ENCODE measurements at regions not wholly inside any gene's neighbourhood (a gene's known extent, or its start where the extent isn't known, plus 50 kb on each side); places are given as distances from the start of the nearest gene placed in this dataset.

DNA sequence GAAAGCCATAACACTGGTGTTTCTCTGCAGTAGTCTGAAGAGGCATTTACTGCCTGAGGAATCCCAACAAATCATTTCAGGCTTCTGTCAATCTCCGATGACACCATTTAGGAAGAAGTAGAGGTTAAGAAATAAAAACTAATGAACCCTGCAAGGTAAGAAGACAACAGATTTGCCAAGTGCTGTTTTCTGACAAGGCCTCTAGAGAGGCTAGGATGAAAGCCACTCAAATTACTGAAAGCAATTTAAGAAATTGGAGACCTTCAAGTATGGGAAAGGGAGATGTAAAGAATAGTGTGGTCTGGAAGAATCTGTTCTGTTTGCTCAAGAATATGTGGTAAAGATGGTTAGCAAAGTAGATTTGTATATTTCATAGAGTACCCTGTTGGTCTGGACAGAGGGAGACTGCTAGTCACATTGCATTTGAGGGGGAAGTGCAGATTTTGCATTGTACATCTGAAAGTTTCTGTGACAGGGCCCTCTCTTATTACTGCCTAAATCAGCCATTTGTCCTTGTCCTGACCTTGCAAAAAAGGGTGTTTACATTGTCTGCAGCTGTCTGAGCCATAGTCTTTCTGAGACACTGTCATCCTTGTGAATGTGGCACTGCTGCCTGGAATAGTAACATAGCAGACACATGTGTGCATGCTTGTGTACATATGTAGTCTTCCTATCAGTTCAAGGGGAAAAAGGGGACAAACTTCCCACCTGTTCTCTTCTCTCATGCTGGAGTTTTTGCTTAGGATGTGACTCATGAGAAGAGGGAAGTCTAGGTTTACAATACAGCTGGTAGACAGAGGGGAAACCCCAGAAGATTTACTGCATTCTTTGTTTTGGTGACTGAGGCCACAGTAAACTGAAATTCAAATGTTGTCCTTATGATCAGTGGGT is 640.2 kb upstream of the KIRREL3 start:
- DNase-seq (ENCODE audit: low read depth) = no peak

DNA sequence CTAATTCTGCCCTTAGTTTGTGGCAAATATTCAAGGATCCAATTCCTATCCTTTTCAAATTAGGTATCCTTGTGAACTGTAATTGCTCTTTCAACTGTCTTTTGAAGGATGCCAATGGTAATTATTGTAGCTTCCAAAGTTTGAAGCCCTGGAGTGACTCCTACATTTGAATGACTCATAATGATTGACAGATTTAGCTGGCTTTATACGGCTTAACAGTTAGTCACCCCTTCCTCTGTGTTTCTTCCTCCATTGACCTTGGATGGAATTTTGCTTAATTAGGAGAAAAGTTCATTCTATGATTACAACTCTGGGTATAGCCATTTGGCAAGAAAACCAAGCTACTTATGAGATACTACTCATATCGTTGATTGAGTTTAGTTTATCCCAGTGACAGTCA is 639.3 kb upstream of the KIRREL3 start:
- no peak for DNase-seq (ENCODE audit: low read depth)

DNA sequence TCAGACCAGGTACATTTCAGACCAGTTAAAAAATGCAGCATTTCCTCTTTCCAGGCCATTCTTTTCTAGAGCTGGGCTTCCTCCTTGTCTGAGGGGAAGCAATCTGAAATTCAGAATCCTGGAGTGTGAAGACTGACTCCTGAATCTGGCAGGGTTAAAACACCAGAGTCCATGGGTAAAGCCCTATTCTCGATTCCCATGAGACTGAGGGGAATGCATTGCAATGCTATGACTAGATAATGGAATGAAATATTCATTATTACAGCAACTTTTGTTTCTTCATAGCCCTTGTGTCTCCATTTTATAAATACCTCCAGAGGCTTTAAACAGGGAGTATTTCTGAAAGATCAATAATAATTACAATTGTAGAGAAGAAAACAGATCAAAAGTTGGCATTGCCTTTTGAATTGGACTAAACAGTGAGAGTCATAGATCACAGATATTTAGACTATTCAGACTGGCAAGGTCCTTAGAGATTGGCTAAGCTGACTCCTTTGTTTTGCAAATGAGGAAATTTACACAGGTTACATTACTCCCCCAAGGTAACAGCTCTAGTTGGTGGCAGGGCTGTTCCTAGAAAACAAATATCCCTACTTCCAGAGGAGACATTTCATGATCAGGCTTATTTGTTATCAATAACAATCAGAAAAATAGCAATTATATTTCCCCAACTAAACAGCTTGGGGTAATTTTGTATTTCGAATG is 632.6 kb upstream of the KIRREL3 start:
- no peak for DNase-seq (ENCODE audit: low read depth)

DNA sequence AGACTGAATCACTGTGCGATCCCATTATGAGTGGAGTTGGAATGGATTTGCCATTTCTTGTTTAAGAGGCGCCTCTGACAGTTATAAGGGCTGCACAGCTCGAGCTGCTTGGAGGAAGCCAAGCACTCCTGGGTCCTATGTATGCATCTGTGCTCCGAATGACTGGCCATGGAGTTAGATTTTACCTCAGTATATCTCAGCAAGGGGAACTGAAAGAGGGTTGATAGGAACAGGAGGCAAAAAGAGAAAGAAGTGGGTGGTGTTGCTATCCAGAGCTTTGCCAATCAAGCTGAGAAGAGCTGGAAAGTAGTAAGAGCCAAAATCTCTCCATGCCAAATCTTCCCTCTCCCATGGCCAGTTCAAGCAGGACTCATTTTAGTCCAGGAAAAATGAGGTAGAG is 632.0 kb upstream of the KIRREL3 start:
- DNase-seq (ENCODE audit: low read depth) = no peak

DNA sequence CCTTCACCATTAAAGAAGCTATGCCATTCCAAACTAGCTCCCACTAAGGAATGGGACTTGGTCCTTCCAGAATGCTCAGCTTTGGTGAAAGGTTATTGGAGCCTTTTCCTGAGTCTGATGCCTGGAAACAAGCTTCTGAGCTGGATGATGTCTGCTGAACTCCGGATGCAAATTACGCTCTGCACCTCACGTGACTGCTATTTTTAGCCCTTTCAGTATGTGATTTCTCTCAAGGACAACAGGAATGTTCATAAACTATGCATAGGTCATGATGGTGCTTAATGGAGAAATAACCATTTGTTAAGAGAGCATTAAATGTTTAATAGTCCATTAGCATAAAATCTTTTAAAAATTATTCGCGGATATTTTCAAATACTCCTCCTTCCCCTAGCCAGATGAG is 631.4 kb upstream of the KIRREL3 start:
- DNase-seq (ENCODE audit: low read depth) = no peak

DNA sequence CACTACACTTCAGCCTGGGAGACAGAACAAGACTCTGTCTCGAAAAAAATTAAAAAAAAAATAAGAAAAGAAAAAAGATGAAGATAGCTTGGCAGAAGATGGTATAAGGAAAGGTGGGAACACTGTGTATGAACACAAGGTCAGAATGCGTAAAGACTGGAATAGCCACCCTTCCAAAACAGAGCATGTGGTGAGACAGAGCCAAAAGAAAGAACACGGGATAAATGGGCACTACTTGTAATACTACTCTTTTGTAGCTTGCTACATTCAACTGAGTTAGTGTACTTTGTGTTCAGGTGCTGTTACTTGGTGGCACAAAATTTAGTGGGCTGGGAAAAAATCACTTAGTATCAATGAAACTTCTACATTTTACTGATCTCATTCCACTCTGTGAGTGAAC is 628.6 kb upstream of the KIRREL3 start:
- no peak for DNase-seq (ENCODE audit: low read depth)

DNA sequence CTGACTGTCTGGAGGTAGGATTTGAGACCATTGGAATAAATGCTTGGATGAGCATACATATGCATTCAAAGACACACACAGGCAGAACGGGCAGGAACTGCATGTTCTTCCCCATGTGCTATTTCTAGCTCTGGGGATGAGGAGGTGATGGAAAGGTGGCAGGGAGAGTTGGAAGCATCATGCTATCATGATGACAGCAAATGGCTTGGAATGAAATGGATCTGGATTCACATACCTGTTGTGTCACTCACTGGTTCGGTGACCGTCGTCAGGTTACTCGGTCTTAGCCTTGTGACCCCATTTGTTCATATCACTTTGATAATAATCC is 627.9 kb upstream of the KIRREL3 start:
- DNase-seq (ENCODE audit: low read depth) = no peak

DNA sequence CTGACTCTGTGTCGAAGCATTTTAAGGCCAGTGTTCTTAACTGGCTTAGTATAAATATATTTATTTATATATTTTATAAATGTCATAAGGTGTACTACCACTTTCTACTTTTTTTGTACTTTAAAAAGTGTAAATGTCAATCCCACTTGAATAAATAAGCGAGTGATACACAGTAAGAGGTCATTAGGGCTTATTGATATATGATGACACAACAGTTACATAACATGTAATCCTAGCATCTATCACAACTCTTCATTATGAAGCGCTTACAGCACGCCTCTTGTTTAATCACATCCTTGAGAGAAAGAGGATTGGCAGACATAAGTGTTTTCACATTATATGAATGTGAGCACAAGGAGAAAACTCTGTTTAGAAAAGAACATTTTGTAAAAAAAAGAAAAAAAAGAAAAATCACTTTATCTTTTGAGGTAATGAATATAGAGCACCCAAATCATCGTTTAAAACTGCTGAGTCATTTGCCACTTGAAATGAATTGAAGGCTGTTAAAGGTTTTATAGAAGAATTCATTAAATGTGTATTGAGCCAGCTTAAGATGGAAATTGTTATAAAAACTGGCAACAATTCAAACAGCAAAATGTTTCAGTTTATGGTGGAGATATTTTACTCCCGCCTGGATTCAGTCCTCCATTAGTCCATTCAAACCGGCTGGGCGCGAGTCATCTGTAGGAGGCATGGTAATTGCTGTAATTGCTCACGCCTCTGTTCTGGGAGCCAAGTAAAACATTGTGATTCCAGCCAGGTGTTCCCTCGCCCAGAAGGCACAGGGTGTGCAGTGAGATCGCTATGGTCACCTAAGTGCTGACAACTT is 627.3 kb upstream of the KIRREL3 start:
- peak; percentile 6 for DNase-seq (ENCODE audit: low read depth)

DNA sequence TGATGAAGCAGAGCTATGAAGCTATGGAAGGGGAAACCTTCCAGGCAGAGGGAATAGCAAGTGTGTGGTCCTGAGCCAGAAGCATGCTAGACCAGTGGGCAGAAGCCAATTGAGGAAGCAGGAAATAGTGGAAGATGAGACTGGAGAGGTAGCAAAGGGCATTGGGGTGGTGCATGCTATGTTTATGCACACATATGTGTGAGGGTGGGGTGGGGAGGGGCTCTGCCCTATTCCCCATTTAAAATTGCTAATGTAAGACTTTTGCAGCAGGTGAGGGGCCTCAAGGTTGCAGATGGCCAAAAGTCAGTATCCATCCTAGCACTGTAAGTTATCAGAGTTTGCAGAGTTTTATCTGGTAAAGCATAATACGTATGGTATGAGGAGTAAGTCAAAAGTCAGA is 626.6 kb upstream of the KIRREL3 start:
- DNase-seq (ENCODE audit: low read depth) = no peak

DNA sequence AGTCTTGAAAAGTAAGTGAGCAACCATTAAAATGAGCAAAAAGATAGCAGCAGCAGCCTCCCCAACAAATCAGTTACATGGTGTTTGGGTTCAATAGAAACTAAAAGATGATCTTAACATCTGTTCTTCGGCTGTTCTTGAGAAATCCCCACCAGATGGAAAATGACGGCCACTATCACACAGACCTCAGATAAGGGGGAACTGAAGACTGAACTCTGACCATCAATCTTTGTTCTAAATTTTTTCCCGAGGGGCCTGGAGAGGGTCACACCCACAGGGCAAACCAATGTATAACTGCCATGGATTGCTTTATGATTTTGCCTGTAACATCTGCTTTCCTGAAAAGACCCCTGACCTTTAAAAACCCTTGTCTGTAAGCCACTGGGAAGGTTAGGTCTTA is 624.8 kb upstream of the KIRREL3 start:
- DNase-seq (ENCODE audit: low read depth) = no peak

DNA sequence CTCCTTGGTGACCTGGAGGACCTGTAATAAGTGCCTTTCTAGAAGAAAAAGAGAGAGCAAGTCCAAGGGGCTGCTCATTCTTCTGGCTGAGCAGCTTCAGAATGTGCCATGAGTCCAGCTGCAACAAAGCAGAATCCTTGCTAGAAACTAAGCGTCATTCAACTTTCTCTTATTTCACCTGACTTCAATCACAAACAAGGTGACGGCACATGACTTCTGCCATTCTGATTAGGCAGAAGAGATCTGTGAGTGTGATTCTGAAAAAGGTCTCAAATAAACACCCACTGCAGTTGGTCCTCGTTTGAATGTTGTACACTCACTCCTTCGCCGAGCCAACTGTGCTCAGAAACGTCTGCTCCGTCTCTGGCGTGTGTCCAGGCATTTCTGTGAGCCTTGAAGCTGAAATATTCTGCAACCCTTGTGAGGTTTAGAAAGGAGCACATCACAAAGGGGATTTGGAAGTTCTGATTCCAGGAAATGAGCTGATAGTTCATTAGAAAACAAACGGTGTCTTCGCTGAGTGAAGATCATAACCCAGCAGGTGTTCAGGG is 623.8 kb upstream of the KIRREL3 start:
- no peak for DNase-seq (ENCODE audit: low read depth)

DNA sequence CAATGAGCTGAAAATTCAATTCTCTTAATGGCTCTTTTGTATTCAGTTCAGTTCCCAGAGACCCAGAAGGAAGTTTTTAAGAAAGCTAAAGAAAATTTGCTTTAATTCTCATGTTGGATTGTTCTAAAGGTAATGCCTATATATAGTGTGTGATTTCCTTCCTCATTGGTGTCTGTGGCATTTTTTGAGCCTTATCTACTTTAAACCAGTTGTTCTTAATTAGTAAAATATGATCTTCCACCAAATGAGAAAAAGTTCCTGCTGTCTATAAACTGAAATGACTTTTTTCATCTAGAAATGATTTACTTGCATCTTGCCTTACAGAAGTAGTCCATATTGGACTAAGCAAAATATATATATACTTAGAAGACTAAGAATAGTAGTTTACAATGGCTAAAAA is 622.1 kb upstream of the KIRREL3 start:
- no peak for DNase-seq (ENCODE audit: low read depth)

DNA sequence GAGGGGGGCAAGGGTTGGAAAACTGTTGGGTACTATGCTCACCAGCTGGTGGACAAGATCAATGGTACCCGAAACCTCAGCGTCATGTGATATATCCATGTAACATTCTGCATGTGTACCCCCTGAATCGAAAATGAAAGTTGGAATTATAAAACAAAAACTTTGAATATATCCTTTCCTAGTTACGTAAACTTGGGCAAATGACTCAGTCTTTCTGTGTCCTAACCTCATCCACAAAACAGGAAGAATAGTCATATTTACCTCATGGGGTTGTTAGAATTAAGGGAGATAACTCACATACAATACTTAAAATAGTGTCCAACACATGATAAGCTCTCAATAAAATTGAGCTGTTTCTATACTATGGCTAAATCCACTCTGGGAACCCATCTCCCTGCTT is 620.1 kb upstream of the KIRREL3 start:
- no peak for DNase-seq (ENCODE audit: low read depth)

DNA sequence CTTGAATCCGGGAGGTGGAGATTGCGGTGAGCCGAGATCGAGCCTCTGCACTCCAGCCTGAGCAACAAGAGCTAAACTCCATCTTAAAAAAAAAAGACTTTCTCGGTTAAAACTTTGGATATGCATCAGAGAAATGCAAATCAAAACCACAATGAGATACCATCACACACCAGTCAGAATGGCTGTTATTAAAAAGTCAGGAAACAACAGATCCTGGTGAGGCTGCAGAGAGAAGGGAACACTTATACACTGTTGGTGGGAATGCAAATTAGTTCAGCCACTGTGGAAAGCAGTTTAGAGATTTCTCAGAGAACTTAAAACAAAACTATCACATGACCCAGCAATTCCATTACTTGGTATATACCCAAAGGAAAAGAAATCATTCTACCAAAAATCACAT is 619.4 kb upstream of the KIRREL3 start:
- DNase-seq (ENCODE audit: low read depth) = no peak

DNA sequence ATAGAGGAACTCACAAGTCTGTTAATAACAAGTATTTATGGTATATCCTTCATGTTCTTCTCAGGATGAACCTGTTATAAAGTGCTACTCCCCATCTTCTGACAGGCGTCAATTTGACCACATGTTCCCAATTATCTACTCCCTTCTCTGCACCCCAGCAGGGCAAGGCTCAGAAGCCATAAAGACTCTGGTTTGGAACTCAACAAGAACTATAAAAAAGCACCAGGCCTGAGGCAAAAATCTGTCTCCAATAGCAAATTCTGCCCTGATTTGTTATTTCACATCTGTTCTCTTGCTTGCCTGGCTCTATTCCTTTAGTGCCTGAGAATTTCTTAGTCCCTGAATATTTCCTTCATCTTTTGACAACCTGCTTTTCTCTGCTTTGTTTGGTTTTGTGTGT is 618.2 kb upstream of the KIRREL3 start:
- no peak for DNase-seq (ENCODE audit: low read depth)

DNA sequence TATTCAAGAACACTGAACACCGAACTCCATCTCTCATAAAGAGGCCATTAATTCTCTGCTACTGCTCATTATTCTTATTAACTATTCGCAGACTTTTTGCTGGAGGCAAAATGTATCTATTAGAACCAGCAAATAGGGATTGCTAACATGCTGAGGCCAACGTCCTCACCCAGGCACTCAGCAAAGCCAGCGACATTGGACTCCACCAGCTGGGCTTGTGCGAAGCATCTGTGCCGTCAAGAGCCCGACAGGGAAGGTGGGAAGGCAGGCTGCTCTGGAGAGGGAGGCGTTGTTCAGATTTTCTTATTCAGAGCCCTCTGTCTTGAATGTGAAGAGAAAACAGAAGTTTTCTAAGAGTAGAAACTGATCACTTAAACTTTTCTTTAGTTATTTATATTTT is 615.6 kb upstream of the KIRREL3 start:
- DNase-seq (ENCODE audit: low read depth) = no peak

DNA sequence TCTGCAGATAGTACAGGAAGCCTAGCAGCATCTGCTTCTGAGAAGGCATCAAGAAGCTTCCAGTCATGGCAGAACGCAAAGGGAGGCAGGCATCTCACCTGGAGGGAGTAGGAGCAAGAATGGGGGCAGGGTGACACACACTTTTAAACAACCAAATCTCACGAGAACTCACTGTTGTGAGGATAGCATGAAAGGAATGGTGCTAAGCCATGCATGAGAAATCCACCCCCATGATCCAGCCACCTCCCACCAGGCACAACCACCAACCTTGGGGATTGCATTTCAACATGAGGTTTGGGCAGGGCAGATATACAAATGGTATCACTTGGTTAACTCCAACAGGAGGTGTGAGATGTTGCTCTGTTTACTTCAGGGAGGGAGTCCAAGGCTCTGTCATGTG is 612.0 kb upstream of the KIRREL3 start:
- DNase-seq (ENCODE audit: low read depth) = no peak

DNA sequence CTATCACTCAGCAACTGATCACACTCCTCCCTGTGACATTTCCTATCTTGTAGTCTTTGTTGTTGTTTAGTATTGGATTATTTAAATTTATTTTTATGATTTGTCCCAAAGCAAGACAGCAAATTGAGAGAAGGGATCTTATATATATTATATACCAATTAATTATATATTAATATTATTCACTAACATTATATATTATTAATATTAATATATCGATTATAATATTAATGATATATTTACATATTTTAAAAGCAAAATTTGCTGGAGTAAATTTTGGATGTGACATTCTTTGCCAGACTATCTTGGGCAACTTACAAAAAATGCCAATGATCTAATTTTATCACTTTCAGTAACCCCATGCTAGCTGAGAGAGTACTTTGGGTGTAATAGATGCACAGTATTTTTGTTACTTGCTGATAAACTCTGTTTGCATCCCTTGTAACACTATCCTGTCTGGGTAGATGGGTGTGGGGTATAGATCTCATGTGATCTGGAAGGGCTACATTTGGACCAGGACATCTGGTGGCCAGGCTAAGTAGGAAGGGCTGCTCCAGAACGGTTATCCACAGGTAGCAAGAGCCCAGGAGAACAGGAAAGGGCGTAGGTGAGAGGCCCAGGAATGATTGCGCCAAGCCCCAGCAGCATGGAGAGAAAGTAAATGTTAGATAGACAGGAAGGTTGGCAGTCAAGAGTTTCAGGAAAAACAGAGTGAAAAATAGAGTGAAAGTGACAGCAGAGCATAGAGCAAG is 608.6 kb upstream of the KIRREL3 start:
- no peak for DNase-seq (ENCODE audit: low read depth)

DNA sequence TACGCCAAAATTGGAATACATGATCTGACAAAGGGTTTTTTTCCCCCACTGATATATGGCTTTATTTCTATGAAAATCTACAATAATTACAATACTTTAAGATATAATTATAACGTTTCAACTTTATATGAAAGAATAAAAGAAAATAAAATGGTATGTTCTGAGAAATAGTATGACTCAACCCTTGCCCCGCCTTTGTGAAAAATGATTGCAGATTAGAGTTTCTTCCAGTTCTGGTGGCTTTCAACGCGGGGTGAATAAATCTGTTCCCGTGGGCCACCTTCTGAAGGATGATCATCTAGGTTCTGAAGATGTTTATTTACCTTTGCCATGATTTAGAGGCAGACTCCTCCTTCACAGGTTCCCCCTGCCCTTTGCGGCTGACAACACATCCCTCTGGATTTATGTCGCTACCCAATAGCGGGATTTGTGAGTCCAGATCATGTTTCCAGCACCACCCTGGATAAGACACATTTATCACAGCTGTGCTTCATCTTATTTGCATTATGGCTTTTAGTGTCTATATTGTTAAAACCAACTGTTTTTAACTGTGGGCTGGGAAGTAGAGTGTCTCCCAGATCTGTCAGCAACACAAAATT is 607.0 kb upstream of the KIRREL3 start:
- no peak for DNase-seq (ENCODE audit: low read depth)

DNA sequence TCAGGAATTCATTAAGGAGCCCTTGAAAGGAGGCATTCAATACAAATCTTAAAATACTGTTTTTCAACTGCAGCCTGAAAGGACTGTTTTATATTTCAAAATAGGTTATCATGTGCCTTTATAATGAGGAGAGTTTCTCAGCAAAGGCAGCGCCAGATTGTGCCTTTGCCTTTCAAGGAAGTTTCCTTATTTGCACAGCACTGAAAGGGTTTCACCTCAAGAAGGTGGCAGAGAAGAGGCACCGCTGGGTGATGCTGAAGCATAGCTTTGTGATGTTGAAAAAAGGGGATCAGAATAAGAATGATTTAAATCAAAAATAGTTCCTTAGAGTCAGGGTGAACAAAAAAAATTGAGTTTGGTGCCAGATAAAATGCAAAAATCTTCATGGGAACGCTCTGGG is 601.0 kb upstream of the KIRREL3 start:
- no peak for DNase-seq (ENCODE audit: low read depth)

DNA sequence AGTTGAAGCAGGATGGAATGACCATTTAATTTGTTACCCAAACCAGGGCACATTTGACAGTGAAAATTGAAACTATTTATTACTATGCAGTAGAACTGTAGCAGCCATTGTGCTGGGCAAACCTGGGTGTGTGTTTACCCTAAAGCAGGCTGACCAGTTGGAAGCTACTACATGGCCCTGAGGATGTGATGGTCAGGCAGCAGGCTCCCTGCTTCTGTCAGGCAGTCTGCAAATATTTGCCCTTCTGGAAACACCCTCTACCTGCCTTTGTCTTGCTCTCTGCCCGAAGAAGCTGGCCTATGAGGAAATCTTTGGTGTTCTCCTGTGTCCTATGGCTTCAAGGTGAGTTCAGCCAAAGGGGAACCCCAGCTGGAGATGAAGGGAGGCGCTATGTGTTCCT is 600.1 kb upstream of the KIRREL3 start:
- no peak for DNase-seq (ENCODE audit: low read depth)

DNA sequence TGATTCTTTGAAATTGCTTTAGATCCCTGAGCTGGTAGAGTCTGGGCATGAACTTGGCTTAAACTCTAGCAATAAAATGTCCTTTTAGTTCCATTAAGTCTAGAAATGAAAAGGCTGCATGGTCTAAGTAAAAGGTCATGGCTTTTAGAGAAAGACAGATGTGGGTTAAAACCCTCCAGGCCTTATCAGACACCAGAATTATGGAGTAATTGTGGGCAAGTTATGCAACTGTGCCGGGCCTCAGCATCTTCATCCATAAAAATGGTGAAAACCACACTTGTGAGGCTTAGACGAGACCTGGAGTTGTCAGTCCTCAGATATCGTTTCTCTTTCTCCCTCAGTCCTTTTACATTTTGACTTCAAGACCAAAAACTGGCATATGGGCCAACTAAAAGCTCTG is 597.9 kb upstream of the KIRREL3 start:
- DNase-seq (ENCODE audit: low read depth) = no peak
